ENCODE measurements at regions not wholly inside any gene's neighbourhood (a gene's known extent, or its start where the extent isn't known, plus 50 kb on each side); places are given as distances from the start of the nearest gene placed in this dataset.

DNA sequence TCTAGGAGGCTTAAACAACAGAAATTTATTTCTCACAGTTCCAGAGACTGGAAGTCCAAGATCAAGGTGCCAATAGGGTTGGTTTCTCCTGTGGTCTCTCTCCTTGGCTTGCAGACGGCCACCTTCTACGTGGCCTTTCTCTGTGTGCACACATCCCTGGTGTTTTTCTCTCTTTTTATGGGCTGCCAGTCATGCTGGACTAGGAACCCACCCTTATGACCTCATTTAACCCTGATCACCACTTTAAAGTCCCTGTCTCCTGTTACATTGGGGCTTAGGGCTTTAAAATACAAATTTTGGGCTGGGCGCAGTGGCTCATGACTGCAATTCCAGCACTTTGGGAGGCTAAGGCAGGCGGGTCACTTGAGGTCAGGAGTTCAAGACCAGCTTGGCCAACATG, 157.1 kb downstream of the TLE1 start:
- DNase-seq = no peak

DNA sequence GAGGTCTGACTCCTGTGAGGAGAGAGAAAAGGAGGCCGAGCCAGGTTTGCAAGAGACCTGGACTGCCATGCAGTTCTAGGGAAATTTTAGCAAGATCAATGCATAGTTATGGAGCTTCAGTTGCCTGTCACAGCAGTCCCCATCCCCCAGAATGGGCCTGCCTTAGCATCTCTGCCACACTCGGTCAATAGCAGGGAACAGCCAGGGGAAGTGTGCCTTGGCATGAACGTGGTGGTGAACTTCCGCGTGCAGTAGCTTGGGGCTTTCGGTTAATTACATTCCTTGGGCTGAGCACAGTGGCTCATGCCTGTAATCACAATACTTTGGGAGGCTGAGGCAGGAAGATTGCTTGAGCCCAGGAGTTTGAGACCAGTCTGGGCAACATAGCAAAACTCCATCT, 157.8 kb downstream of the TLE1 start:
- no peak for DNase-seq

DNA sequence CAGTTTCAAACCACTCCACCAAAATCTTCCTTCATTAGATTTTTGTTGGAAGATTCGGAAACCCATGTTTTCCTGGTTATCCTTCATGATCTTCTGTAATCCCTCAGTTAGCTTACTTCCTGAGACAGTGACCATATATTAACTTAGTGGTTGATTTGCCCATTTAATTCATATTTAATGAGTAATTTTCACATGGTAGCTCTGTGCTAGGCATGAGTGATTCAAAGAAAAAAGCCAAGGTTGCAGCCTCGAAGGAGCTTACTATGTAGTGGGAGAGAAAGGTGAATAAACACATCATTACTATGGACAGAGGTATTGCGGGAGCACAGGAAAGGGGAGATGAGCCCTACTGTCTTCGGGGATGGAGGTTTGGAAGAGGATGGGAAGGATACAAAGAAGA, 158.5 kb downstream of the TLE1 start:
- DNase-seq = no peak

DNA sequence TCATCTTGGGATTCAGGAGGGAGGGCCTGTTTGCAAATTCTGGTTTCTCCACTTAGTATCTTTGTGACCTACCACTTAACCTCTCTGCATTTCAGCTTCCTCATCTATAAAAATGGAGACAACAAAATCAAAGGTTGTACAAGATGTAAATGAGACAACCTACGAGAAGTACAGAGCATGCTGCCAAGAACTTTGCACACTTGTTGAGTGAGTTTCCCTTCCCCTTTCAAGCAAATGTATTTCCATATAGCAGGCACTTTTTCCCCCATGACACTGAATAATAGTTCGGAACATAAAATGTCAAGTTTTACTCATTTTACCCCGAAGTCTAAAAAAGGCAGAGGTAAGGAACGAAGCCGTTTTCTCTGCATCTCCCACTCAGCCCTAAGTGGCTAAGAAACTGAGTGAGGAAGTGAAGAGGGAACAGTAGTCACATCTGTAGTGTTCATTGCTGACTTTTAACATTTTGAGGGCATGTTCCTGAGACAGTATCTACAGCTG, 159.0 kb downstream of the TLE1 start:
- no peak for DNase-seq

DNA sequence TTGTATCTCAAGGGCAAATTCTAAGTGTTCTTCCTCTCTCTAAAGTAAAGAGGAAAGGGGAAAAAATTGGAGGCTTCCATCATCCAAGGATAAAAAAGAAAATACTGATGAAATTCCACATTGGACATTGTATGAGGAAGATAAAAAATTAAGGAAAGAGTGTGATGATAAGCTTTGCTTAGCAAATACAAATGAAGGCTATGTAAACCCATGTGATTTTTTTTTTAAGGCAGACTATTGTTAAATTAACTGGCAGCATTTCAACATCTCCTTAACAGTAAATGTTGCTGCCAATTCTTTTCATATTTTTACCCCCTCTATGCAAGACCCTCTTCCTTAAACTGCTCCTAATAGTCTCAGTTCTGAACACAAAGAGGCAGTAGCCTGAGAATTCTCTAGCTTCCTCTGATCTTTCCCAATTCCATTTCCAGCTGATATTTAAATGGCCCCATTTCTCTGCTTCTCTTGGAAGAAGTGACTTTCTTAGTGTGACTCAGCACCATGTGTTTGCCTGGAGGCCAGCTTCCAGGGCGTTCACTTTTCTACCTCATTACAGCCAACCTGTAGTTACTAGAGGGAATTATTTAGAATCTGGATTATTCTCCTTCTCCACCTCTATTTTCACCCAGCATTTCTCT, 159.7 kb downstream of the TLE1 start:
- DNase-seq = no peak

DNA sequence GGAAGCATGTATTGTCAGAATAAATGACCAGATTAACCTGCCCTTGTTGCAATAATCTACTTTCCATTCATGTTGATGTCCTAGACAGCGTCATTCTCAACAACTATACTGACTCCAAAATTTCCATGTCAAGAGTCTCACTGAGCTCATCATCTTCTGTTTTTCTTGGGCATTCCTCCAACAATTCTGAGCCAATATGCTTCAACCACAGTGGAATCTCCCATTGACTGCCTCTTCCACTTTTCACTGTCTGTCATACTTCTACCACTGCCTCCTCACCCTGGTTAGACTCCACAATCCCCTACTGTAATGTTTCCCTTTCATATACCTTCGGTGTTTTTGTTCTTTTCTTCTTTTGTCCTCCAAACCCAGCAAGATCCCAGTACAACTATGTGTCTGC, 162.8 kb downstream of the TLE1 start:
- DNase-seq = no peak

DNA sequence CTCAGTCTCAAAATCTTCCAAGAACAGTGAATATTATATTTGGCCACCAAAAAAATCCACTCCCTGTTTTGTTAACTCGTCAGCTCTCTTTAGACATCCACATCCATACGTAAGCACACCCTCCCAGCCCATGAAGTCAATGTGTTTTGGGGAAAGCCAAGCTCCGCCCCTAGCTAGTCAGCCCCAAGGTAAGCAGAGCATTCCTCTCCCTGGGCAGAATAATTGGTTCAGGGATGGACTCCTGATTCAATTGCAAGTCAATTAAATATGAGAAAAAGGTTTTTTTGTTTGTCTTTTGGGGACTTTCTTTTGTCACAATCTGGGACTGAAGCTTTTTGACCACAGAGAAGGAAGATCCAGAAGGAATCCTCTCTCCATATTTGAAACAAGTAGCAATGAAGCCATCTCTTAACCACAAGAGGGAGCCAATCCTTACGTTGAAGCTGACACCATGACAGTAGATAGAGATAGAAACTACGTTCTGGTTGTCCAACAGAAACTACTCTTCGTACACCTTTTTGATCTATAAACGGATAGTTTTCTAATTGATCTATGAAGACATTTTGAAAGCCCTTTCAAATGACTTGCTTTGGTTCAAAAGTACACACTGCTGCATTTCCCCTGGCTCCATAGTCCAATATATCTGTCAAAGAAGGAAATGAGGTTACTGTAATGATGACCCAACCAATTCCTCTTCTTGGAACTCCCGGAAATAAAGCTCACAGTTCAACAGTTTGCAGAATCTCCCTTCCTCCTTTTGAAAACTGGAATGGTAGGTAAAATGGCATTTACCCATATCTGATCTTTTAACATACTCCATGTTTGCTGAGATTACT, 166.4 kb downstream of the TLE1 start:
- peak; percentile 50 for DNase-seq

DNA sequence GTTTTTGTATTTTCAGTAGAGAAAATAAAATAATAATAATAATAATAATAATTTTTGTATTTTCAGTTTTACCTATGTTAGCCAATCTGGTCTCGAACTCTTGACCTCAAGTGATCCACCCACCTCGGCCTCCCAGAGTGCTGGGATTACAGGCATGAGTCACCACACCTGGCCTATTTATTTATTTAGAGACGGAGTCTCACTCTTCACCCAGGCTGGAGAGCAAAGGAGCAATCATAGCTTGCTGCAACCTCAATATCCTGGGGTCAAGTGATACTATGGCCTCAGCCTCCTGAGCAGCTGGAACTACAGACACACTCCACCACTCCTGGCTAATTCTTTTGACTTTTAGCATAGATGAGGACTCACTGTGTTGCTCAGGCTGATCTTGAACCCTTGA, 167.5 kb downstream of the TLE1 start:
- DNase-seq = no peak

DNA sequence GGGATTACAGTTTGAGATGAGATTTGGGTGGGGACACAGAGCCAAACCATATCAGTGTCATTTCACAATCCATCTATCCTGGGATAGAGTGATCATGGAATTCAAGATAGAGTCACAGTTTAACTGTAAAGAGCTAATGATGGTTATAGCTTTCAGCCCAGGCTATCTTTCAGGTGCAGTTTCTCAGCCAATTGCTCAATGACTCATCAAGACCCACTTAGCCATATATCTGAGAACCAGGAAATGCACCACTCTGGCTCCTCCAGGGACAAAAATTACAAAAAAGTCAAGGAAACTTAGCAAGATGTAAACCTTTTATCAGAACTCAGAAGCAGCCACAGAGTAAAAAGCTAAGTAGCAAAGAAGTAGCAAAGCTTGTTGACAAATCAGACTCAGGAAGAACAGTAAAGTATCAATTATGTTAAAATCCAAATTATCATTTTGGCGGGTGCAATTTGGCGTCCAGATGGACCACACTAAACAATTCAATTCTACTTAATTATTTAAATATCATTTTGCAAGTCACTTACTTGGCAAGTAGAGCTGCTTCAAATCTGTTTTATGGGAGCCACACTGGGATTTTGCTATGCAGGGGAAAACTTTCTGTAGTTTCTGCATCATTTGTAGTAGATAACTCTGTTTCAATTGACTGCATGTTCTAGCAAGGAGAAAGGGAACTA, 169.4 kb downstream of the TLE1 start:
- DNase-seq = no peak

DNA sequence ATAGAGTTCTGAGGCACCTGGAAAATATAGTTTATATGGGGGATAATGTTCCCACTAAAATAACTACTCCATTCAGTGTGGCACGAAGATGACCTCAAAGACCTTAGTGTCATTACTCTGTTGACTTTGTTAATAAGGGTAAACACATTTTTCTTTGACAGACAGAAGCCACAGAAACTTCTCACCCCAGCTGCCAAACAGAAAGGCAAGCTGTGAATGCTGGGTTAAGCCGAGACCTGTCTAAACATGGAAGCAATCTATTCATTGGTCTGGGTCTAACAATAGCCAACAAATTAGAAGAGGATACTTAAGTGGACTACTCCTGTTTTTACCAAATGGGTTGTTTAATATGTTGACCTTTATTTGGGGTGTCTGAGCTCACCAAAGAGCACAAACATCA, 171.4 kb downstream of the TLE1 start:
- DNase-seq = peak; percentile 95

DNA sequence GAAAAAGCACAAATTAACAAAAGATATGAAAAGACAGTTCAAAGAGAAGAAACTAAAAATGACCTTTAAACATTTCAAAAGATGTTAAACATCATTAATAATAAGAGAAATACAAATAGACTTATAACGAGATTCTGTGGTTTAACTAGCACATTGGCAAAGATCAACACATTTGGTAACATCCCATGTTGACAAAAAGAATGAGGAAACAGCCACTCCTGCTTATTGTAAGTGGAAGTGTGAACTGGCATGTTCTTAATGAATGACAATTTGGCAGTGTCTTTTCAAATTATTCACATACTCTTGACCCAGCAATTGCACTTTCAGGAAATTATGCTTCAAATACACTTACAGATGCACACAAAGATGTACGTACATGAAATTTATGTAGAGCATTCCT, 176.3 kb downstream of the TLE1 start:
- no peak for DNase-seq

DNA sequence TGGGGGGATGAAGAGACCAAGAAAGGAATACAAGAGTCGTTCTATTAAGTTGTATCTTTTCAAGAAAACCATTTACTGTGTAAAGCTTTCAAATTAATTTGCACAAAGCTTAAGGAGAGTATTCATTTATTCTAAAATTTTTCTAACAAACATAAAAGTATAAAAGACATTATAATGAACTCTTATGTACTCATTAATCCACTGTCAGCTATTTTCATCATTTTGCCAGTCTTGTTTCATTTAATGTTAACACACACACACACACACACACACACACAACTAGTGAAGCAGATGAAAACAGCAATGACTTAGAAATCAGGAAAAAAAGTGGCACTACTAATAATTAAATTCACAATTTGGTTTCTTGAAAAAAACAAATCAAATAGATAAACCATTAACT, 176.7 kb downstream of the TLE1 start:
- no peak for DNase-seq

DNA sequence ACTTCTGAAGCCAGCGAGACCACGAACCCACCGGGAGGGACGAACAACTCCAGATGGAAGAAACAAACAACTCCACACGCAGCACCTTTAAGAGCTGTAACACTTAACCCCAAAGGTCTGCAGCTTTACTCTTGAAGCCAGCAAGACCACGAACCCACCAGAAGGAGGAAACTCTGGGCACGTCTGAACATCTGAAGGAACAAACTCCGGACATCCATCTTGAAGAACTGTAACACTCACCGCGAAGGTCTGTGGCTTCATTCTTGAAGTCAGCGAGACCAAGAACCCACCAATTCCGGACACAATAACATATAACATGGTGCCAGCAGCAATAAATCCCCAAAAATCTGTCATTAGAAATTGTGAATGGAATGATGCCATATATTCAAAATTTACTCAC, 180.9 kb downstream of the TLE1 start:
- no peak for DNase-seq

DNA sequence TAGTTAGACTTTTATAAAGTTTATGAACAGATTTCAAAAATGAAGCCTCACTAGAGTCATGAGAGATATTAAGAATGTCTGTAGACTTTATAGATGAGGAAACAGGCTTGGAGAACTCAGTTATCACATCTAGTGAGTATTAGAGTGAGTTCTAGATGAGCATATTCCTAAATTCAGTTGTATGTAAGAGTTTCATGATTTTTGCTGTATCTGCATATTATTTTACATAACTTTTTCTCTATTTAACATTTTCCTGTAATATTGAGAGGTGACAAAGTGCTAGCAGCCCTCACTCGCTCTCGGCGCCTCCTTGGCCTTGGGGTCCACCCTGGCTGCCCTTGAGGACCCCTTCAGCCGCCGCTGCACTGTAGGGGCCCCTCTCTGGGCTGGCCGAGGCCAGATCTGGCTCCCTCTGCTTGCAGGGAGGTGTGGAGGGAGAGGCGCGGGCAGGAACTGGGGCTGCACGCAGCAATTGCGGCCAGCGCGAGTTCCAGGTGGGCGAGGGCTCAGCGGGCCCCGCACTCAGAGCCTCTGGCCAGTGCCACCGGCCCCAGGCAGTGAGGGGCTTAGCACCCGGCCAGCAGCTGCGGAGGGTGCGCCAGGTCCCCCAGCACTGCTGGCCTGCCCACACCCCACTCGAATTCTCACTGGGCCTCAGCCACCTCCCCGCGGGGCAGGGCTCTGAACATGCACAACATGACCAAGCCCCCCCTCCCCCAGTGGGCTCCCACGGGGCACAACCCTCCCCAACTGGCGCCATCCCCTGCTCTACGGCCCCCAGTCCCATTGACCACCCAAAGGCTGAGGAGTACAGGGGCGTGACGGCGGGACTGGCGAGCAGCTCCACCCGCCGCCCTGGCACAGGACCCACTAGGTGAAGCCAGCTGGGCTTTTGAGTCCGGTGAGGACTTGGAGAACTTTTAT, 182.1 kb downstream of the TLE1 start:
- no peak for DNase-seq

DNA sequence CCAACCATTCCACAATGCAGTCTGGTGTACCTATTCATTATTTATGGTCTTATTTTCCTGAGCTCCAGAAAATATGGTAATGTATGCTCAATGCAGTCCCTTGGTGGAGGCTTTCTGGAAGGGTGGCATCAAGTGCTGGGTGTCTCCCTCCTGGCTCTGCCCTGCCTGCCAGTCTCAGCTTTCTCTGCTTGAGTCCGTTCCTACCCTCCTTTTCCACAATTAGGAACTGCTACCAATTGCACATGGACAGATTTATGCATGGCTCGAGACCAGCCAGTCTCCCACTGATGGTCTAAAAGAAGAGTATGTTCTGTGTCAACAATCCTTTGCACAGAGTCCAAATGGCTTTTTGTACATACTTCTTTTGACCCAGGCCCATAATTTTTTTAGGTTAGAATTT, 189.8 kb downstream of the TLE1 start:
- no peak for DNase-seq

DNA sequence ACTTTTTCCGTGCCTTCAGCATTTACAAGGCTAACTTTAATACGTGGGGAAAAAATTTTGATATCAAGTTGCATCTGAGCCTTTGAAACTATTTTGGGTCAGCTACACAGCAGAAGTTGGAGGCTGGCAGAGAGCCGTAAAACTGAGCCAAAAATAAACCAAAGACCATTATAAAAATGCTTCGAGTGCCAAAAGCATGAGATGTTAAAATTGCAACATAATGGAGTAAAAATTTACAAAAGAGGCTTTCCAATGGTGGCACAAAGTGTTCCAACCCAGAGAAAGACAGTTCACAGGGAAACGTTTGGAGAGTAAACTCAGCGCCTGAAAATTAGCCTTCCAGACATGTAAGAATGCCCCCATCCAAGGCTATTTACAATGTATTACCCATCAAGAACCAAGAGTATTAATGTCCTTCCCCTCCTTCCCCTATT, 190.3 kb downstream of the TLE1 start:
- DNase-seq = no peak

DNA sequence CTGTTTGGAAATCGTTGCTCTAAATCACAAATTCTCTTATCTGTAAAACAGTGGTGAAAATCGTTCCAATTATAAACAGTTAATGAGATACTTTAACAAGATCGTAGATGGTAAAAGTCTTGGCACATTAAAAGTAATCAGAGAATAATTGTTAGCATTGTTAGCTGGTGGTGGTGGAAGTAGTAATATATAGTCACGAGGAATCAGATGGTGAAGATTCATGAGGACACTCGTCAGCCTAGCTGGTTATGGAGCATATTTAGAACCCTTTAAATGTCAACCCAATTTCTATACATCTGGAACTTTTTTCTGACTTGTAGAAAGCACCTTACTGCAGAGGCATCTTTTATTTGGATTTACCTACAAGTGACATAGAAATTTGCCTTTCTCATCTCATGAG, 190.8 kb downstream of the TLE1 start:
- DNase-seq = no peak

DNA sequence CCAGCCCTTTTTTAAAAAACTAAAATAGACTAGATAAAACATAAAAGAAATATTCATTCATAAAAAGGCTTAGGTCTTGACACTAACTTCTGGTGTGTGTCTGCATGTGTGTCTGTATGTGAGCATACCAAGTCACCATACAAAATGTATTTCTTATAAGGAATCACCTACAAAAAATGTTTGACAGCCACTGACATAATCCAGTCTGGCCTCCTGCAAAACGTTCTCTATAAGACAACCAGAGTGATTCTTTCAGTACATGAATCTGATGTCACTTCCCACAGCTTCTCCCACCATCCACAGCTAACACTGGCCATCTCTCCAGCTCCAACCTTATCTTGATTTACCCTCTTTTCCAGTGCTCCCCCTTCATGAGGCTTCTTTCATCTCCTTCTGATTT, 192.3 kb downstream of the TLE1 start:
- no peak for DNase-seq

DNA sequence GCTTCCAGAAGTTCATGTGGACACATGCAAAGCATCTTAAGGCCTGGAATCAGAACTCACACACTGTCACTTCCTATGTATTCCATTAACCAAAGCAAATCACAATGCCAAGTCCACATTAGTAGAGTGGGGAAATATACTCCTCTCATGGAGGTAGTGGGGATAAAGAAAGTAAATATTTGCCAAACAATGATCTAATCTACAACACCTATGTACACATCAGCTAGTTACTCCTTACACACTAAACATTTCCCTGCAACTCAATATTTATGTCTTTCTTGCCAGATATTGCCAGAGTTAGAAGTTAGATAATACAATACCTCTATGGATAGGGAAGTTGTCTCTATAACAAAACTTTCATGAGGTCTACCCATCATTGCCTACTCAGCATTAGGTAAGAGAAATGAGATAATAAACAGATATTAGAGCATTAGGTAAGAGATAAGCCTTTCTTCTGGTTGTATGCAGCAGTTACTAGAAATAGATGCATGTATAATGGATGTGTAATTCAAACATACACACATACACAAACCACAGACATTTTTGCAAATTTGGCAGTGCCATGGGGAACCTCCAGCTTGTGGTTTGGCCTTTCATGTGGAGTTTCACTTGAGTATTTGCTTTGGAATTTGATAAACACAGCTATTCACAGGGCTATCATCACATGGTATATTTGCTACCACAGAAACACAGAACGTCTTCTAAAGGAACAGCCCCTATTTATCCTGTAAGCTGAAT, 196.5 kb downstream of the TLE1 start:
- peak; percentile 84 for DNase-seq

DNA sequence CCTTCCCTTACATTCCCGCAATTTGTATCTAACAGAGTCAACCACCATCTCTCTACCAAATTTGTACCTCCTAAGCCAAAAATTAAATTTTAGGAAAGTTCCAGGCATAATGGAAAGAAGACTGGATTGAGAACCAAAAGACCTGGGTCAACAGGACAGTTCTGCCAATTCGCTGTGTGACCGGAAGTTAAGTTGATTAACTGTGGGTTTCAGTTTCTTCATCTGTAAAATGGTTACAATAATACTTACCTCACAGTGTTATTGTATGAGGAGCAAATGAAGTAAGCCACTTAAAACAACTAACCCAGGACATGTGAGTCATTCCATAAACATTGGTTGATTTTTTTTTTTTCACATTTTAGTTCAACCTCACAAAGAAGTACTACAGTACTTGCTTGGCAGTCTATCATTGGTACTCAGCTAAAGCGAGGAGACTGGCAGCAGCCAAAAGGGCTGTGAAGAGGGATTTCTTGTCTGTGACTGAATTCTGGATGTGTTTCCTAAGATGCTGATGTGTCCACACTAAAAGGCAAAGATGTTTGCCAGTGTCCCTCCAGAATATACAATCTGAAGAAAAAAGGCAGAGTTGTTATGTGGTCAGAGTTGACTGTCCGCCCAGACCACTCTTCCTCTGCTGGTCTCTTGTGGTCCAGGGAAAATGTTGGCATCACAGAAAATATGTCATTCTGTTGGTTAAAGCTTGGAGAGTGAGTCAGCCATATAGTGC, 198.6 kb downstream of the TLE1 start:
- DNase-seq = no peak

DNA sequence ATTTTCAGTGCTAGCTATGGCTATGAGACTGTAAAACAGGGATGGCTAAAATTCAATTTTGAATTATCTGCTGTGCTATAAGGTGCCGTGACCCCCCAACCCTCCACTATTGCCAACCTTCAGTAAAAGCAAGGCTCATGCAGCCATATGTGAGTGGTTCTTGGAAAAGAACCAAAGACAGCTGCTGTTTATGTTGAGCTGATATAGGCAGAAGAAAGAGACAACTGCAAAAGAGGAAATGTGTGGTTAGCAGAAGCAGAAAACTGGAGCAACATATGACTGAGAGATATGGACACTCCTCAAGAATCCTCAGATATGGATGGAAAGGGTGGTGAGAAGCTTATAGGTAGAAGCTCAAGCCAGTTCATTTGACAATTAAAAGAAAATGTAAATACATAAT, 200.3 kb downstream of the TLE1 start:
- DNase-seq = no peak

Data from DMS153 (cell line).